ENCODE measurements at regions not wholly inside any gene's neighbourhood (a gene's known extent, or its start where the extent isn't known, plus 50 kb on each side); places are given as distances from the start of the nearest gene placed in this dataset.
"Not testable (repeated sequence)": the region's sequence is repeated elsewhere in the genome, so short reads cannot be mapped to it uniquely, and the experiment has no call there.

DNA sequence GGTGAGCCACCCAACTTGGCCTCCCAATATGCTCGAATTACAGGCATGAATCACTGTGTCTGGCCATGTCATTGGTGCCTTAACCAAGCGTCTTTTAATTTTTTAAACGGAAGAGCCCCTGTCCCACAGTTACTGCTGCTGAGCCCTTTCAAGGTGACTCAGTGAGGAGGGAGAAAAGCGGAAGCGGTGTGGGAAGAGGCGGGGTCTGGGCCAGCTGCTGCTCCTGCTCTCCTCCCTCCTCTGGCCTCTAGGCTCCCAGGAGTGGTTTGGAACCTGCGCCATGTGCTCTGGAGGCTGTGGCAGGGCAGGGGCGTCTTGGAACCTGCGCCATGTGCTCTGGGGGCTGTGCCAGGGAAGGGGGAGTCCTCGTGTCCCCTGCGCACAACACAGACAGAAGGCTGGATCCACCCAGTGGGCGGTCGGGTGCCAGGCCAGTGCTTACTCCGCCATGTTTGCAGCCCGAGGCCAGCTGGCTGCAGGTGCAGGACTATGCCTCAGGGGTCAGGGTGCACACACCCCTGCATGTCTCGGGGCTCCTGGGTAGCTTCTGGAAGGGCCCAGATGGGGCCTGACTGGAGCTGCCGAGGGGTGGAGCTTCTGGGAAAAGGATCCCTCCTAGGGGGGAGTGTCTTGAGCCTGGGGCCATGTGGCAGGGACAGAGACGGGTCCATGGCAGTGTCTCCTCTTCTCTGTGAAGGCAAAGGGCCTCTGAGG lies 171.8 kb downstream of the ADRA2C start:
- DNase-seq (ENCODE audit: low read depth), result not testable (repeated sequence)

DNA sequence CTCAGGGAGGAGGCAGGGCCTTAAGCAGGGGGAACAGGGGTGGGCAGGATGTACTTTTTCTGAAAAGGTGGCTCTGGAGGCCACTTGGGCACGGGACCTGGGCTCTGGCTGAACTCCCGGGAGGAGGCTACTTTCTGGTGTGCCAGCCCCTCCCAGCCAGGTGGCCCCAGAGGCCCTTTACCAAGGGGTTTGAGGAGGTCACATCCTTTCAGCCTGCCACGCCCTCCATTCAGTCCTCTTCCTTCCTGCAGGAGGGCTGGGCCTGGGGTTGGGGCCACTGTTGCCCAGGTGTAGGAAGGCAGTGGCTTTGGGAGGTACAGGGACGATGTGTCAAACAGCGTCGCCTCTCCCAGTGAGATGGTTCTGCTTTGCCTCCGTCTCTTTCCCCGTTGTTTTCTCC lies 172.5 kb downstream of the ADRA2C start:
- DNase-seq (ENCODE audit: low read depth); in situ Hi-C loops (cut with HindIII; ENCODE audit: low pct_unique_long_range_greater_than_20kb, low sequenced_read_pairs): not testable (repeated sequence)

More for the DNA sequence above, 171.8 kb downstream of the ADRA2C start:
- in situ Hi-C loops (cut with HindIII; ENCODE audit: low pct_unique_long_range_greater_than_20kb, low sequenced_read_pairs), result not testable (repeated sequence)

DNA sequence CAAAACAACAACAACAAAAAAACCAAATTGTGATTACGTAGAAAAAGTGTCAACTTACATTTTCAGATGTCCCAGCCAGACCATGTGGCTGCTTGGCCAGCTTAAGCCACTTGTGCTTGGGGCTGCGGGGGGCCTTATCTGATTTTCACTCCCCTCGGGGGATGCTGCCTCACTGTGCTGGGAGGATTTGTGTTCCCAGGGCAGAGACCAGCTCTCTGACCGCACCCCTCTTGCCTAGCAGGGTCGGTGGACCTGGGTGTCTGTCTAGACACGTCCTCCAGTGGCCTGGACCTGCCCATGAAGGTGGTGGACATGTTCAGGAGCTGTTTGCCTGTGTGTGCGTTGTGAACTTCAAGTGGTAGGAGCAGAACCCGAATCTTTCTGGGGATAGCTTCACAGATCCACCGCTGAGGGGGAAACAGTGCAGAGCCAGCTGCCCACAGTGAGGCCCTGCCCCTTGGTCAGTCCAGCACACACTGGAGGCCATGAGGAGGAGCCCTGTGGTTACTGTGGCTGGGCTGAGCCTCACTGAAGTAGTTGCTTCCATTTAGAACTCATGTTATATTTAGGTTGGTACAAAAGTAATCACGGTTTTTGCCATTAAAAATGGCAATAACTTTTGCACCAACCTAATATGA lies 173.9 kb downstream of the ADRA2C start:
- in situ Hi-C loops (cut with HindIII; ENCODE audit: low pct_unique_long_range_greater_than_20kb, low sequenced_read_pairs); DNase-seq (ENCODE audit: low read depth): not testable (repeated sequence)

DNA sequence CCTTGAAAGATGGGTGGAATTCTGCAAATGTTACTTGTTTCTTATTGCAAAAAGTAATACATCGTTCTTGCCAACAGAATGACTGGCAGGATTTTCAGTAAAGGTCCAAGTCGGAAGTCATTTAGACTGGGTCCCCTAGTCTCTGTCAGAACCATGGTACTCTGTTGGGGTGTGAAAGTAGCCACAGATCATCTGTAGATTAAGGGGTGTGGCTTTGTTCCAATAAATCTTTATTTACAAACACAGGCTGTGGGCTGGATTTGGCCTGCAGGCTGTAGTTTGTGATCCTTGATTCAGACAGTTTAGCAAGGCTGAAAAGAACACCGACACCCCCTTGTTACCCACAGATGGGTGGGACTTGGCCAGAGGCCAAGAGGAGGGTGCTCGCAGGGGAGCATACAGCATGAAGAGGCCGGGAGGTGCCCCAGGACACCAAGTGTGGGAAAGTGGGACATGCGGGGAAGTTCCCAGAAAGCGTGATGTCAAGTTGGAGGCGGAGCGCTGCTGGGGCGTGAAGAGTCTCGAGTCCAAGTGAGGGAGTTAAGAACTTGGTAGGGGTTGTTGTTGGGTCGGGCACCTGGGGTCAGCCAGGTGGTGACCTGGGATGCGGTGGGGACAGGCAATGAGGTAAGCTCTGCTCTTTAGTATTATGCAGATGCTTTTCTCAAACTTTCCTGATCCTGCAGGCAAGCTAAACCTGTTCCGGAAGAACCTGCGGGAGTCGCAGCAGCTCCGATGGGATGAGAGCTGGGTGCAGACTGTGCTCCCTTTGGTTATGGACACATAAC lies 175.7 kb downstream of the ADRA2C start:
- DNase-seq (ENCODE audit: low read depth), result peak; percentile 6
- in situ Hi-C loops (cut with HindIII; ENCODE audit: low pct_unique_long_range_greater_than_20kb, low sequenced_read_pairs), result not testable (repeated sequence)

DNA sequence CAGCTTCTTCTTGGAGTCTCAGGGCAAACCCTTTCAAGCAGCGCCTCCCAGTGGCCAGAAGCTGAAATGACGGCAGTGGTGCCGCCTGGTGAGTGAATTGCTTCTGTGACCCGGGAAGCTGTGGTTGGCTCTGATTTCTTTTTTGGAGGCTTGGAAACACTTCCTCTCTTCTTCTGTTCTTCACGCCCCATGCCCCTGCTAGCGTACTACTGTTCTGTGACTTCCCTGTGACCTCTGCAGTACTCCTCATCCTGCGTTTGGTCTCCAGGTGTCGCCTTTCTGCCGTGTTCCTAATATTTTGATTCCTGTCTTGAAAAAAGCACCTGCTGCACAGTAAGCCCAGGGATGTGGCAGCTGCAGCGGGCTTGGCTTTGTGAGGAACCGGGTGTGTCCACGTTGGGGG lies 176.4 kb downstream of the ADRA2C start:
- in situ Hi-C loops (cut with HindIII; ENCODE audit: low pct_unique_long_range_greater_than_20kb, low sequenced_read_pairs), result not testable (repeated sequence)
- peak; percentile 22 for DNase-seq (ENCODE audit: low read depth)

DNA sequence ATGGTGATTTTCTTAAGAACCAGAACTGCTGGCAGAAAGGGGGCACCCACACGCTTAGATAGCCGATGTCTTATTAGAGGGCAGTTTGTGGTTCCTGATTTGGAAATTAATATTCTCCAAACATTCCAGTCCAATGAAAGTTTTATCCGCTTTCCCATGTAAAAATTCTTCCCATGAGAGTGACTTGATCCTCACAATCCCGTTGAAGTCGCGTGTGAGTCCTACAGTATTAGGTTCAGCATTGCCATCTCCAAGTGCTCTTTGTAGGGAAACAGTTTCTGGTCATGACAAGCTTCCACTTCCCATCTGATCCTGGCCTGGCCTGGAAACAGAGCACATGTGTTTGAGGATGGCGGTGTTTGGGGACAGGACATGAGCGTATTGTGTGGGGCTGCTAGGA lies 176.9 kb downstream of the ADRA2C start:
- in situ Hi-C loops (cut with HindIII; ENCODE audit: low pct_unique_long_range_greater_than_20kb, low sequenced_read_pairs); DNase-seq (ENCODE audit: low read depth): not testable (repeated sequence)

DNA sequence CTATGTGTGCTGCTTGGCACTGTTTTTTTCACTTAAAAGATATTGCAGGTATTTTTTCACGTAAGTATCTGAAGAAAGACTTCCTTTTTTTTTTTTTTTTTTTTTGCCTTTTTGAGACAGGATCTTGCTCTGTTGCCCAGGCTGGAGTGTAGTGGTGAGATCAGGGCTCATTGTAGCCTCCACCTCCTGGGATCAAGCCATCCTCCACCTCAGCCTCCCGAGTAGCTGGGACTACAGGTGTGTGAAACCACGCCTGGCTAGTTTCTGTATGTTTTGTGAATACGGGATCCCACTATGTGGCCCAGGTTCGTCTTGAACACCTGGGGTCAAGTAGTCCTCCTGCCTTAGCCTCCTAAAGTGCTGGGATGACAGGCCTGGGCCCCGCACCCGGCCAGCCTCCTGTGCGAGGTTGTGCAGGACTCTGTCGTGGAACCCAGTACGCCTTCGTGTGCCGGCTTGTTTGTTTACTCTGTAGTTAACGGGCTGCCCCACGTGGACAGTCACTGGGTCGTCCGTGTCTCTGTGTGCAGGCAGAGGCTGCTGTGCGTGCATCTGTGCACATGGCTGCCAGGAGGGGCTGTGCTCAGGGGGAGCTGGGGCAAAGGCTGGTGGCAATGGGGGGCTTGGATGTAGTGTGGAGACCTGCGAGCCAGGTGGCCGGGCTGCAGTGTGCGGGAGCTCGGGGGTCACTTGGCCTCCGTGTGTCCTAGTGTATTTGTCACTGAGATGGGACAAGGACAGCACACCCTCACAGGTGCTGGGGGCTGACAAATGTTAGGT lies 179.5 kb downstream of the ADRA2C start:
- no peak for DNase-seq (ENCODE audit: low read depth)
- in situ Hi-C loops (cut with HindIII; ENCODE audit: low pct_unique_long_range_greater_than_20kb, low sequenced_read_pairs), result no loop called here

DNA sequence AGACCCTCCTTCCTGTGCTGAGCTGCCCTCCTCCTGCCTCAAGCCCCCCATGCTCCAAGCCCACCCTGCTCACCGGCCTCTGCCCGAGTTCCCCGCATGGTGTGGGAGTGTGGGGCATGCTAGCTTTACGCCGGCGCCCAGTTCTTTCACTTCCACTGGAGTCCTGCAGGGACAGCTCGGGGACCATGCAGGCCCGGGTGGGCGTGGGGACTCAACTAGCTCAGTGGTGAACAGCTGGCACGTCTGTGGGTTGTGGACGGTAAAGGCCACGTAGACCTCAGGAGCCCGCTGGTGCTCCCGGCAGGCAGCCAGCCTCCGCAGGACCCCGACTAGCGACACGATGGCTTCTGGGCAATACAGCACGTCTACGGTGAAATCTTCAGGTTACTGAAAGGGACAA lies 180.4 kb downstream of the ADRA2C start:
- in situ Hi-C loops (cut with HindIII; ENCODE audit: low pct_unique_long_range_greater_than_20kb, low sequenced_read_pairs); DNase-seq (ENCODE audit: low read depth): not testable (repeated sequence)

DNA sequence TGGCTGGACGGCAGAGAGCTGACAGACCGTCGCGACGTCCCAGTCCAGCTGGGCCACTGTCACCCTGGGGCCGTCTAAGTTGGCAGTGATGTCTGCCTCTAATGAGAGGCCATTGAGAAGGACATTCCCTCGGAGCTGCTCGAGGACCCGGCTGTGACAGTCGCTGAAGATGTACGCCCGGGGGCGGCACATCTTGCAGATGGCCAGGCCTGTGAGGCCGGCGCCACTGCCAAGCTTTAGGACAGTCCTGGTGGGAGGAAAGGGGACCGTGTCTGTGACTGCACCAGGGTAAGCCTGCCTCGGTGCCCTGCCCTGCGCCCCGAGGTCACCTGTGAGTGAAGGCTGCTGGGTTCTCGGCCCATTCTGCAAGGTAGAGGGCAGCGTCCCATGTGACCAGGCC lies 181.6 kb downstream of the ADRA2C start:
- DNase-seq (ENCODE audit: low read depth); in situ Hi-C loops (cut with HindIII; ENCODE audit: low pct_unique_long_range_greater_than_20kb, low sequenced_read_pairs): not testable (repeated sequence)

DNA sequence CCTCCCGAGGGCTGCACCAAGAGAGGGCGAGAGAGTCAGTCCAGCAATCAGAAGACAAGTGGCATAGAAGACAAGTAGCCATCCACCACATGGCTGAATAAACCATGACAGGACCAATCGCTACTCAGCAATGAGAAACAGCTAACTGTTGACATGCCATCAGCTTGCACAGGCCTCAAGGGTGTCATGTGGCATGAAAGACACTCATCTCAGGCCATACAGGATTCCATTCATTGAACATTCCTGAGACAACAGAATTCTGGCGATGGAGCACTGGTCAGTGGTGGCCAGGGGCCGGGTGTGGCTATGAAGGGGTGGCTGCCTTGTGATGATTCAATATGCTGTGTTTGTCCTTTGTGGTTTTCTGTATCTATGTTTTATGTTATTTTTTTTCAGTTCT lies 182.0 kb downstream of the ADRA2C start:
- peak; percentile 3 for DNase-seq (ENCODE audit: low read depth)
- in situ Hi-C loops (cut with HindIII; ENCODE audit: low pct_unique_long_range_greater_than_20kb, low sequenced_read_pairs), result not testable (repeated sequence)

DNA sequence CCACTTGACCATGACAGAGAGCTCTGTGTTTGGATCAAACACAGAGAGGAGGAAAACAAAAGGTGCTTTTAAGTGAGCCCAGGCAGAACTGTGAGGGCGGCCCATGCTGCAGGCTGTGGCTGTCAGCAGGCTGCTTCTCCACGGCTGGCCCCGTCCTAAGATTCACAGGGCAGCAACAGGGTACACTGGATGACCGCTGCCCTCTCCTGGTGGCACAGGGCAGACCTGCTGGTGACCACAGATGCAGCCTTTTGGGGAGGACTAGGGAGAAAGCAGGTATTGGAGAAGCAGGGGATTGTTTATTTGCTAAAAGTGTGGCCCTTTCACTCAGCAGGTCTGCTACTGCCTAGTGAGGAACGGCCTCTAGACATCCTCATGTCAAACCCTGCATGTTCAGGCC lies 183.7 kb downstream of the ADRA2C start:
- in situ Hi-C loops (cut with HindIII; ENCODE audit: low pct_unique_long_range_greater_than_20kb, low sequenced_read_pairs), result not testable (repeated sequence)
- peak; percentile 23 for DNase-seq (ENCODE audit: low read depth)

DNA sequence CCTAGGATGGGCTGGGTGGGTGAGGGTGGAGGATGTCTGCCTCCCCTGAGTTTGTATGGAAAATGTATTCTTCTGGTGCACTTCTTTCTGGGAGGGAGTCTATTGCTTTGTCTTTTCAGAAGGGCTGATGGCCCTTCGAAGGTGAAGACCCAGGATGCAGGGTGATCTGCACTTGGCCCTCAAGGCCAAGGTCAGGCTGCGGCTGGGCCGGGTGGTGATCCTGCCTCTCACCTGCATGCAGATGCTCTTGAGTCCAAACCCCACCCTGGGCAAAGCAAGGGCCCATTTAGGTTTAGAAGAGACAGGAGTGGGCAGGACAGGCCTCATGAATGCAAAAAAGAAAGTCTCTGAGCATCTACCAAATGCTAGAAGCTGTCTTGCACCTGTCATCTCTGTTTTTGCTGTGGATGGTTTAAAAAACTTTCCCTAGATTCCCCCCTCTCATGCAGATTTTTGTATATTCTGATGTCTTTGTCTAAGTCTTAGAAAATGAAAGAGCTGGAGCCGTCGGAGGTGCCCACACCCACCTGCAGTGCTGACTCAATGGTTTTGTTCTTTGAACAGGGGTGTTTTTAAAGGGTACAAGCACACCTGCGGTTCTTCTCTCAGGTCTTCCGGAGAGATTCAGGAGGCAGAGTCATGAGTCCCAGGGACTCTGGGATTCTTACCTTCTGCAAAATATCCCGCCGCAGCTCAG lies 186.4 kb downstream of the ADRA2C start:
- in situ Hi-C loops (cut with HindIII; ENCODE audit: low pct_unique_long_range_greater_than_20kb, low sequenced_read_pairs); DNase-seq (ENCODE audit: low read depth): not testable (repeated sequence)

DNA sequence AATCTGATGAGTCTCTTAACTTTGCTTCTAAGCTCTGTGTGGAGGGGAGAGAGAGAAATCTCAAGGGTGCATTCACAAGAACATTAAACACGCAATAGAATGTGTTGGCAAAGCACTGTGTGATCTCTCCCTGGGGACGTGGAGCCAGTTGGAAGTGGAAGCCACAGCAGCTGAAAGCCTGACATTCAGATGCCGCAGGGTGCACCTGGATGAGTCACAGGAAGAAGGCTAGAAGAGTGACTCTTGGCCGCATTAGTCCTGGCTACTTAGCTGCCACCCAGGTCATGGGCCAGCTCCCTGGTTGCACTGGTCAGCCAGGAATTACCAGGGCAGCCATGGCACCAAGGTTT lies 186.9 kb downstream of the ADRA2C start:
- in situ Hi-C loops (cut with HindIII; ENCODE audit: low pct_unique_long_range_greater_than_20kb, low sequenced_read_pairs); DNase-seq (ENCODE audit: low read depth): not testable (repeated sequence)

DNA sequence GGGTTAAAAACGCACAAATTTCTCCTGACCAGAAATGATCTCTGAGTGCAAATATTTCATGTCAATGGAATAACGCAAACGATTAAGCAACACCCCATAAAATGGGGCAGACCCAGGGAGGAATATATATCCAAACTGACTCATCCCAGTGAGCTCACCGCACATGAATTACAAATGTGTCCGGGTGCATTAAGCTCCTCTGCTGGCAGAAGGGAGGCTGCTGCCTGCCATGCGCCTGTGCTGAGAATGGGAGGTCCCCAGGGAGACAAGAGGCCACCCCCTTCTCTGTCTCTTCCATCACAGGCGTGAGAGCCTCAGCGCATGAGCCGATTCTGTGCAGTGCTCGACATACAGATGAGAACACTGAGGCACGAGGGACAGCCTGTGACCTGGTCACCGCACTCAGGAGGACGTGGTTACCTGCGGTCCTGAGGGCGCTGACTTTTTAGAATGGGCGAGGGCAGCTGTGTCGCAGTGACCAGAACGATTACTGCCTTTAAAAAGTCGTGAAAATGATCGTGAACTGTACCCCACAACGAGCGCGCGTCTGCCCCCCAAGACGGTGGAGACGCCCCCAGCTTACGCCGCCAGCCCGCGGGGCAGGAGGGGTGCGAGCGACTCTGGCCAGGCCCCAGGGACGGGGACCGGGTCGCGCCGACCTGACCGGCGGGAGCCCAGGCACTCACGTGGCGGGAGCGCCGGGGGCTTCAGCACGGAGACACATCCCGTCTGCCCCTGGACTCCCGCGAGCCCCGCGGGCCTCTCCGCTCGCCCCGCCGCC lies 188.5 kb downstream of the ADRA2C start:
- in situ Hi-C loops (cut with HindIII; ENCODE audit: low pct_unique_long_range_greater_than_20kb, low sequenced_read_pairs), result not testable (repeated sequence)
- DNase-seq (ENCODE audit: low read depth), result peak; percentile 89

DNA sequence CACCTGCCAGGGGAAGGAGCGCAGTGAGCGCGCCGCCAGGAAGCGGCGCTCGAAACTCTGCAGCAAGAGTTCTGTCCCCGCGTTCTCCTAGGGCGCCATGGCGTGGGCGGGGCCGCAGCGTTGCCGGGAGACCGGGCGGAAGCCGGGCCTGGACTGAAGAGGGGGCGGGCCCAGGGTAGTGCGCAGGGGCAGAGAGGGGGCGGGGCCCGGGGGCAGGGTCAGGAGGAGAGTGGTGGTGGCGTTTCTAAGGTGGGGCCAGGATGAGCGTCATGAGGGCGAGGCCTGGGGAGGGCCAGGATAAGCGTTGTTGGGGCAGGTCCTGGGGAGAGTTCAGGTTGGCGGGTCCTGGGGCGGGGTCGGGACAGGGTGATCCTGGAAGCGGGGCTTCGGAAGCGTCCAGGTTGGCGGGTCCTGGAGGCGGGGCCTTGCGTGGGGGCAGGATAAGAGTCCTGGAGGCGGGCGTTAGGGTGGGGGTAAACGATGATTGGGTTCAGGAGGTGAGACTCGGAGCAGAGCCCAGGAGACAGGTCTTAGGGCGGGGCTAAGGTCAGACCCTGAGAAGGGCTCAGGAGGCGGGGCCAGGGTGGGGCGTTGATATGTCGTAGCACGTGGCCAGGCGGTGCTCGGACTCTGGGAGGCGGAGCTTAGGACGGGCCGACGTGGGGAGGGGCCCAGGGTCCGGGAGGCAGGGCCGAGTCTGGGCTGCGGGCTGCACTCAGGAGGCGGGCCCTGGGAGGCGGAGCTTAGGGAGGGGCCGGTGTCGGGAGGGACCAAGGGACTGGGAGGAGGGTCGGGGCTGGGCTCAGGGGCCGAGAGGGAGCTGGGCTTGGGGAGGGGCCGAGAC lies 189.4 kb downstream of the ADRA2C start:
- in situ Hi-C loops (cut with HindIII; ENCODE audit: low pct_unique_long_range_greater_than_20kb, low sequenced_read_pairs), result not testable (repeated sequence)
- peak; percentile 97 for DNase-seq (ENCODE audit: low read depth)

DNA sequence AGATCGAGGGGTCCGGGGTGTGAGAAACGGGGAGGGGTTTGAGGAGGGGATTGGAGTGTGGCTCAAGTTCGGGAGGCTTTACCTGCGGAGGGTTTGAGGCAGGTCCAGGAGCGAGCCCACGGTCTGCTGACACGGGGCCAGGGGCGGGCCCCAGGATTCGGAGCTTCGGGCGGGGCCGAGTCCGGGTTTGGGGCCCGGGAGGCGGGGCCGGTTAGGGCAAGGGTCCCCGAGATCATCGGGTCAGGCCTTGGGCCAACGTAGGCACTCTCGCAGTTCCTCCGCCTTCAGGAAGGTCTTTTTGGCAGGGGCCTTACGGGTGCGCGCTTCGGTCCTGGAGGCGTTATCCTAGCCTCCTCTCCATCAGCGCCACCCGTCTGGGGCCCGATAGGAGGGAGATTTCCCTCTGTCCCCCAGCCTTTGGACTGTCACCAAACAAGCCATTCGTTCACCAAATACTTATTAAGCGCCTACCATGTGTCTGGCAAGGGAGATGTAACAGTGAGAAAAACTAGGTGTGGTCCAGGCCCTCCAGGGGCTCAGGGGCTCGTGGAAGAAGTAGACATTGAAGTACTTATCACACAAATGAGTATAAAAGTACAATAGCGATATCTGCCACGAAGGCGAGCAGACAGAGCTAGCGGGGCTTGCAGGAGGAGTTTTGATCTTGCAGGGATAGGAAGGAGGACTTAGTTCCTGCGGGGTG lies 190.1 kb downstream of the ADRA2C start:
- in situ Hi-C loops (cut with HindIII; ENCODE audit: low pct_unique_long_range_greater_than_20kb, low sequenced_read_pairs); DNase-seq (ENCODE audit: low read depth): not testable (repeated sequence)

Data from Caki2 (cell line).